ENCODE measurements at regions not wholly inside any gene's neighbourhood (a gene's known extent, or its start where the extent isn't known, plus 50 kb on each side); places are given as distances from the start of the nearest gene placed in this dataset.

- H3K36me3 ChIP-seq (ENCODE audit: control insufficient read depth in 2 of 2, insufficient read depth in 2 of 2, low read length in 2 of 2): no peaks in the 10 kb centered on the region
- no peaks in the 10 kb centered on the region for H3K27me3 ChIP-seq (ENCODE audit: control insufficient read depth in 2 of 2, insufficient read depth in 2 of 2, low read length in 2 of 2)
- no peaks in the 10 kb centered on the region for H3K9me3 ChIP-seq (ENCODE audit: control insufficient read depth in 2 of 2, low read length in 2 of 2)
- H3K4me1 ChIP-seq (ENCODE audit: control insufficient read depth in 2 of 2, insufficient read depth in 2 of 2, low read length in 2 of 2): no peaks in the 10 kb centered on the region
- H3K4me3 ChIP-seq (ENCODE audit: low read length in 2 of 2): no peak overlapping the region
- no peak overlapping the region for H3K9ac ChIP-seq (ENCODE audit: low read depth in 1 of 2, low read length in 2 of 2)
- no peak overlapping the region for H3K27ac ChIP-seq (ENCODE audit: low read depth in 2 of 2, low read length in 2 of 2)
Measured at GRCh38 chr16:7206469-7206868, 126.2 kb upstream of the RBFOX1 start.

- Histone ChIP-seq H3K27me3 (ENCODE audit: control insufficient read depth in 2 of 2, insufficient read depth in 2 of 2, low read length in 2 of 2) (no peaks in the 10 kb centered on the region), H3K9ac (ENCODE audit: low read depth in 1 of 2, low read length in 2 of 2) (no peak overlapping the region), H3K4me1 (ENCODE audit: control insufficient read depth in 2 of 2, insufficient read depth in 2 of 2, low read length in 2 of 2) (no peaks in the 10 kb centered on the region), H3K27ac (ENCODE audit: low read depth in 2 of 2, low read length in 2 of 2) (no peak overlapping the region), H3K4me3 (ENCODE audit: low read length in 2 of 2) (no peak overlapping the region), H3K36me3 (ENCODE audit: control insufficient read depth in 2 of 2, insufficient read depth in 2 of 2, low read length in 2 of 2) (no peaks in the 10 kb centered on the region), H3K9me3 (ENCODE audit: control insufficient read depth in 2 of 2, low read length in 2 of 2) (no peaks in the 10 kb centered on the region)
Measured at GRCh38 chr16:7200320-7200719, 132.3 kb upstream of the RBFOX1 start.

GRCh38 chr16:7185689-7186088 is 147.0 kb upstream of the RBFOX1 start:
- H3K36me3 ChIP-seq (ENCODE audit: control insufficient read depth in 2 of 2, insufficient read depth in 2 of 2, low read length in 2 of 2): no peaks in the 10 kb centered on the region
- no peak overlapping the region for H3K4me3 ChIP-seq (ENCODE audit: low read length in 2 of 2)
- no peak overlapping the region for H3K27ac ChIP-seq (ENCODE audit: low read depth in 2 of 2, low read length in 2 of 2)
- H3K27me3 ChIP-seq (ENCODE audit: control insufficient read depth in 2 of 2, insufficient read depth in 2 of 2, low read length in 2 of 2): no peaks in the 10 kb centered on the region
- no peaks in the 10 kb centered on the region for H3K9me3 ChIP-seq (ENCODE audit: control insufficient read depth in 2 of 2, low read length in 2 of 2)
- no peaks in the 10 kb centered on the region for H3K4me1 ChIP-seq (ENCODE audit: control insufficient read depth in 2 of 2, insufficient read depth in 2 of 2, low read length in 2 of 2)
- no peak overlapping the region for H3K9ac ChIP-seq (ENCODE audit: low read depth in 1 of 2, low read length in 2 of 2)

- H3K27me3 ChIP-seq (ENCODE audit: control insufficient read depth in 2 of 2, insufficient read depth in 2 of 2, low read length in 2 of 2): no peaks in the 10 kb centered on the region
- H3K4me3 ChIP-seq (ENCODE audit: low read length in 2 of 2): no peak overlapping the region
- H3K4me1 ChIP-seq (ENCODE audit: control insufficient read depth in 2 of 2, insufficient read depth in 2 of 2, low read length in 2 of 2): no peaks in the 10 kb centered on the region
Measured at GRCh38 chr16:7185165-7185564, 147.5 kb upstream of the RBFOX1 start.

GRCh38 chr16:7183768-7184167 is 148.9 kb upstream of the RBFOX1 start:
- Histone ChIP-seq H3K27ac (ENCODE audit: low read depth in 2 of 2, low read length in 2 of 2) (no peak overlapping the region), H3K36me3 (ENCODE audit: control insufficient read depth in 2 of 2, insufficient read depth in 2 of 2, low read length in 2 of 2) (no peaks in the 10 kb centered on the region)

More at GRCh38 chr16:7185165-7185564, 147.5 kb upstream of the RBFOX1 start:
- no peak overlapping the region for H3K9ac ChIP-seq (ENCODE audit: low read depth in 1 of 2, low read length in 2 of 2)
- H3K9me3 ChIP-seq (ENCODE audit: control insufficient read depth in 2 of 2, low read length in 2 of 2): no peaks in the 10 kb centered on the region
- H3K27ac ChIP-seq (ENCODE audit: low read depth in 2 of 2, low read length in 2 of 2): no peak overlapping the region
- no peaks in the 10 kb centered on the region for H3K36me3 ChIP-seq (ENCODE audit: control insufficient read depth in 2 of 2, insufficient read depth in 2 of 2, low read length in 2 of 2)

GRCh38 chr16:7182510-7183109 is 150.0 kb upstream of the RBFOX1 start:
- Histone ChIP-seq H3K9ac (ENCODE audit: low read depth in 1 of 2, low read length in 2 of 2) (no peak overlapping the region), H3K27me3 (ENCODE audit: control insufficient read depth in 2 of 2, insufficient read depth in 2 of 2, low read length in 2 of 2) (no peaks in the 10 kb centered on the region), H3K9me3 (ENCODE audit: control insufficient read depth in 2 of 2, low read length in 2 of 2) (no peaks in the 10 kb centered on the region), H3K27ac (ENCODE audit: low read depth in 2 of 2, low read length in 2 of 2) (no peak overlapping the region), H3K4me3 (ENCODE audit: low read length in 2 of 2) (no peak overlapping the region), H3K36me3 (ENCODE audit: control insufficient read depth in 2 of 2, insufficient read depth in 2 of 2, low read length in 2 of 2) (no peaks in the 10 kb centered on the region), H3K4me1 (ENCODE audit: control insufficient read depth in 2 of 2, insufficient read depth in 2 of 2, low read length in 2 of 2) (no peaks in the 10 kb centered on the region)

More at GRCh38 chr16:7183768-7184167, 148.9 kb upstream of the RBFOX1 start:
- Histone ChIP-seq H3K4me1 (ENCODE audit: control insufficient read depth in 2 of 2, insufficient read depth in 2 of 2, low read length in 2 of 2) (no peaks in the 10 kb centered on the region), H3K27me3 (ENCODE audit: control insufficient read depth in 2 of 2, insufficient read depth in 2 of 2, low read length in 2 of 2) (no peaks in the 10 kb centered on the region), H3K4me3 (ENCODE audit: low read length in 2 of 2) (no peak overlapping the region), H3K9me3 (ENCODE audit: control insufficient read depth in 2 of 2, low read length in 2 of 2) (no peaks in the 10 kb centered on the region), H3K9ac (ENCODE audit: low read depth in 1 of 2, low read length in 2 of 2) (no peak overlapping the region)

- Histone ChIP-seq H3K27me3 (ENCODE audit: control insufficient read depth in 2 of 2, insufficient read depth in 2 of 2, low read length in 2 of 2) (no peaks in the 10 kb centered on the region), H3K27ac (ENCODE audit: low read depth in 2 of 2, low read length in 2 of 2) (no peak overlapping the region), H3K9ac (ENCODE audit: low read depth in 1 of 2, low read length in 2 of 2) (no peak overlapping the region), H3K4me3 (ENCODE audit: low read length in 2 of 2) (no peak overlapping the region), H3K9me3 (ENCODE audit: control insufficient read depth in 2 of 2, low read length in 2 of 2) (no peaks in the 10 kb centered on the region), H3K36me3 (ENCODE audit: control insufficient read depth in 2 of 2, insufficient read depth in 2 of 2, low read length in 2 of 2) (no peaks in the 10 kb centered on the region), H3K4me1 (ENCODE audit: control insufficient read depth in 2 of 2, insufficient read depth in 2 of 2, low read length in 2 of 2) (no peaks in the 10 kb centered on the region)
Measured at GRCh38 chr16:7177875-7178274, 154.8 kb upstream of the RBFOX1 start.

- Histone ChIP-seq H3K27me3 (ENCODE audit: control insufficient read depth in 2 of 2, insufficient read depth in 2 of 2, low read length in 2 of 2) (no peaks in the 10 kb centered on the region), H3K4me1 (ENCODE audit: control insufficient read depth in 2 of 2, insufficient read depth in 2 of 2, low read length in 2 of 2) (no peaks in the 10 kb centered on the region), H3K9ac (ENCODE audit: low read depth in 1 of 2, low read length in 2 of 2) (no peak overlapping the region), H3K27ac (ENCODE audit: low read depth in 2 of 2, low read length in 2 of 2) (no peak overlapping the region), H3K36me3 (ENCODE audit: control insufficient read depth in 2 of 2, insufficient read depth in 2 of 2, low read length in 2 of 2) (no peaks in the 10 kb centered on the region), H3K9me3 (ENCODE audit: control insufficient read depth in 2 of 2, low read length in 2 of 2) (no peaks in the 10 kb centered on the region), H3K4me3 (ENCODE audit: low read length in 2 of 2) (no peak overlapping the region)
Measured at GRCh38 chr16:7171151-7171550, 161.5 kb upstream of the RBFOX1 start.

GRCh38 chr16:7167626-7168025 is 165.0 kb upstream of the RBFOX1 start:
- no peaks in the 10 kb centered on the region for H3K4me1 ChIP-seq (ENCODE audit: control insufficient read depth in 2 of 2, insufficient read depth in 2 of 2, low read length in 2 of 2)
- no peaks in the 10 kb centered on the region for H3K9me3 ChIP-seq (ENCODE audit: control insufficient read depth in 2 of 2, low read length in 2 of 2)
- H3K27me3 ChIP-seq (ENCODE audit: control insufficient read depth in 2 of 2, insufficient read depth in 2 of 2, low read length in 2 of 2): no peaks in the 10 kb centered on the region
- H3K36me3 ChIP-seq (ENCODE audit: control insufficient read depth in 2 of 2, insufficient read depth in 2 of 2, low read length in 2 of 2): no peaks in the 10 kb centered on the region
- no peak overlapping the region for H3K9ac ChIP-seq (ENCODE audit: low read depth in 1 of 2, low read length in 2 of 2)
- no peak overlapping the region for H3K4me3 ChIP-seq (ENCODE audit: low read length in 2 of 2)
- no peak overlapping the region for H3K27ac ChIP-seq (ENCODE audit: low read depth in 2 of 2, low read length in 2 of 2)

GRCh38 chr16:7161891-7162290 is 170.8 kb upstream of the RBFOX1 start:
- H3K4me1 ChIP-seq (ENCODE audit: control insufficient read depth in 2 of 2, insufficient read depth in 2 of 2, low read length in 2 of 2): peaks cover 0 to 5% of the 10 kb centered on the region in 2 donors

GRCh38 chr16:7160093-7160492 is 172.6 kb upstream of the RBFOX1 start:
- Histone ChIP-seq H3K27me3 (ENCODE audit: control insufficient read depth in 2 of 2, insufficient read depth in 2 of 2, low read length in 2 of 2) (no peaks in the 10 kb centered on the region), H3K36me3 (ENCODE audit: control insufficient read depth in 2 of 2, insufficient read depth in 2 of 2, low read length in 2 of 2) (no peaks in the 10 kb centered on the region), H3K9ac (ENCODE audit: low read depth in 1 of 2, low read length in 2 of 2) (no peak overlapping the region), H3K27ac (ENCODE audit: low read depth in 2 of 2, low read length in 2 of 2) (no peak overlapping the region), H3K4me3 (ENCODE audit: low read length in 2 of 2) (no peak overlapping the region), H3K4me1 (ENCODE audit: control insufficient read depth in 2 of 2, insufficient read depth in 2 of 2, low read length in 2 of 2) (peaks cover 0 to 5% of the 10 kb centered on the region in 2 donors), H3K9me3 (ENCODE audit: control insufficient read depth in 2 of 2, low read length in 2 of 2) (no peaks in the 10 kb centered on the region)

More at GRCh38 chr16:7161891-7162290, 170.8 kb upstream of the RBFOX1 start:
- H3K27me3 ChIP-seq (ENCODE audit: control insufficient read depth in 2 of 2, insufficient read depth in 2 of 2, low read length in 2 of 2): no peaks in the 10 kb centered on the region
- H3K36me3 ChIP-seq (ENCODE audit: control insufficient read depth in 2 of 2, insufficient read depth in 2 of 2, low read length in 2 of 2): no peaks in the 10 kb centered on the region
- no peak overlapping the region for H3K4me3 ChIP-seq (ENCODE audit: low read length in 2 of 2)
- no peak overlapping the region for H3K27ac ChIP-seq (ENCODE audit: low read depth in 2 of 2, low read length in 2 of 2)
- no peak overlapping the region for H3K9ac ChIP-seq (ENCODE audit: low read depth in 1 of 2, low read length in 2 of 2)
- H3K9me3 ChIP-seq (ENCODE audit: control insufficient read depth in 2 of 2, low read length in 2 of 2): no peaks in the 10 kb centered on the region
